Esophagus muscularis mucosa (tissue), 4 donors: ENCODE measurements at regions not wholly inside any gene's neighbourhood (a gene's known extent, or its start where the extent isn't known, plus 50 kb on each side); places are given as distances from the start of the nearest gene placed in this dataset.
"Not testable (repeated sequence)": the region's sequence is repeated elsewhere in the genome, so short reads cannot be mapped to it uniquely, and the experiment has no call there.

Experiments
- DNase-seq: peaks from one replicate; pipeline ENCODE4 v3.0.0-alpha.2; 2017; ENCODE audit errors: extremely low spot score
- H3K27ac ChIP-seq, 4 donors: fragments of 200-600 bp; sonication (generic); replicated peaks in 1 of 4; 1 replicate in 3 of 4; 2 replicates in 1 of 4; pipeline ENCODE4 v1.5.1; 2016 to 2019; ENCODE audit warnings: mild to moderate bottlenecking in 1 of 4
- H3K27me3 ChIP-seq, 4 donors: fragments of 200-600 bp; sonication (generic); one replicate each; pipeline versions ENCODE4 v1.5.1 to v1.6.0; 2016 to 2019
- H3K36me3 ChIP-seq, 4 donors: fragments of 200-600 bp; sonication (generic); one replicate each; pipeline ENCODE4 v1.5.1; 2016 to 2019
- H3K4me1 ChIP-seq, 4 donors: fragments of 200-600 bp; sonication (generic); one replicate each; pipeline ENCODE4 v1.5.1; 2016 to 2019
- H3K4me3 ChIP-seq, 4 donors: fragments of 200-600 bp; sonication (generic); 1 replicate in 2 of 4; 2 replicates in 2 of 4; pipeline ENCODE4 v1.5.1; 2016 to 2019; ENCODE audit warnings: mild to moderate bottlenecking in 4 of 4, moderate library complexity in 1 of 4
- H3K9me3 ChIP-seq, 4 donors: fragments of 200-600 bp; sonication (generic); 1 replicate in 3 of 4; 2 replicates in 1 of 4; pipeline ENCODE4 v1.5.1; 2016 to 2019
- CTCF ChIP-seq, 3 experiments: fragments of 200-600 bp in 2 of 3; fragments of 450-650 bp in 1 of 3; sonication (generic) in 2 of 3; IDR thresholded peaks; one replicate each; pipeline ENCODE4 v1.5.1; 2017 to 2019; ENCODE audit warnings: antibody characterized with exemption in 3 of 3, mild to moderate bottlenecking in 2 of 3, moderate library complexity in 1 of 3
- EP300 ChIP-seq: sonication (generic); formaldehyde crosslinking; IDR thresholded peaks from one replicate; pipeline ENCODE4 v1.6.1; 2017; ENCODE audit warnings: antibody characterized with exemption
- POLR2A ChIP-seq: fragments of 450-650 bp; IDR thresholded peaks from one replicate; pipeline ENCODE4 v1.6.1; 2017; ENCODE audit warnings: antibody characterized with exemption, moderate library complexity, mild to moderate bottlenecking, low read depth
- POLR2AphosphoS5 ChIP-seq, 2 donors: sonication (generic); formaldehyde crosslinking; IDR thresholded peaks; one replicate each; pipeline ENCODE4 v1.6.1; 2017; ENCODE audit warnings: antibody characterized with exemption in 2 of 2
- WGBS: methylation state at CpG from one replicate; pipeline ENCODE4 v1.1.5; 2018; 5-methylcytosine and 5-hydroxymethylcytosine counted together
- intact Hi-C: fragments of 100-400 bp; cut with DNase I; formaldehyde crosslinking; loops from one replicate; pipeline ENCODE4 v1.15.1; 2023

GRCh38 chr5:135172718-135173117 is 138.7 kb upstream of the PITX1 start:
- 40% methylated on average over 2 of the region's 2 CpGs for WGBS
- Histone ChIP-seq H3K9me3 (no peaks in the 10 kb centered on the region), H3K27me3 (peaks cover 0 to 27% (median 0%) of the 10 kb centered on the region in 4 donors), H3K4me1 (no peaks in the 10 kb centered on the region), H3K36me3 (no peaks in the 10 kb centered on the region), H3K27ac (no peak overlapping the region), H3K4me3 (no peak overlapping the region)
- intact Hi-C loops = no loop called here
- DNase-seq = no peak
- TF ChIP-seq POLR2A (no peak), EP300 (no peak), CTCF (IDR thresholded peaks at IDR 0.05) (no peak), POLR2AphosphoS5 (IDR thresholded peaks at IDR 0.05) (no peak)

- H3K4me1 ChIP-seq = no peaks in the 10 kb centered on the region
These were observed 137.3 kb upstream of the PITX1 start for GRCh38 chr5:135171336-135171735.

GRCh38 chr5:135170500-135170899 is 136.5 kb upstream of the PITX1 start:
- Histone ChIP-seq H3K4me1 (no peaks in the 10 kb centered on the region), H3K9me3 (no peaks in the 10 kb centered on the region), H3K36me3 (no peaks in the 10 kb centered on the region), H3K4me3 (no peak overlapping the region), H3K27ac (no peak overlapping the region), H3K27me3 (peaks cover 0 to 41% (median 0%) of the 10 kb centered on the region in 4 donors)
- DNase-seq = no peak
- intact Hi-C loops = no loop called here
- TF ChIP-seq EP300 (no peak), POLR2AphosphoS5 (IDR thresholded peaks at IDR 0.05) (no peak), CTCF (IDR thresholded peaks at IDR 0.05) (no peak), POLR2A (no peak)
- 94% methylated on average over 2 of the region's 2 CpGs for WGBS

More at GRCh38 chr5:135171336-135171735, 137.3 kb upstream of the PITX1 start:
- intact Hi-C loops = no loop called here
- Histone ChIP-seq H3K9me3 (no peaks in the 10 kb centered on the region), H3K4me3 (no peak overlapping the region), H3K27me3 (peaks cover 0 to 41% (median 0%) of the 10 kb centered on the region in 4 donors), H3K27ac (no peak overlapping the region), H3K36me3 (no peaks in the 10 kb centered on the region)
- TF ChIP-seq POLR2AphosphoS5 (IDR thresholded peaks at IDR 0.05) (no peak), CTCF (IDR thresholded peaks at IDR 0.05) (no peak), EP300 (no peak), POLR2A (no peak)
- no peak for DNase-seq
- 100% methylated on average over 1 of the region's 1 CpG for WGBS

- no peak overlapping the region for H3K4me3 ChIP-seq
- WGBS = 13% methylated on average over 1 of the region's 2 CpGs
- intact Hi-C loops = no loop called here
- DNase-seq = no peak
- H3K27ac ChIP-seq = no peak overlapping the region
- TF ChIP-seq POLR2A (no peak), POLR2AphosphoS5 (IDR thresholded peaks at IDR 0.05) (no peak), CTCF (IDR thresholded peaks at IDR 0.05) (no peak), EP300 (no peak)
- peaks cover 0 to 41% (median 0%) of the 10 kb centered on the region in 4 donors for H3K27me3 ChIP-seq
- no peaks in the 10 kb centered on the region for H3K4me1 ChIP-seq
- H3K36me3 ChIP-seq = no peaks in the 10 kb centered on the region
- no peaks in the 10 kb centered on the region for H3K9me3 ChIP-seq
These were observed 135.7 kb upstream of the PITX1 start for GRCh38 chr5:135169753-135170152.

GRCh38 chr5:135167634-135168033 is 133.6 kb upstream of the PITX1 start:
- H3K4me1 ChIP-seq = no peaks in the 10 kb centered on the region
- peaks cover 0 to 36% (median 0%) of the 10 kb centered on the region in 4 donors for H3K27me3 ChIP-seq
- no peak for DNase-seq
- no peaks in the 10 kb centered on the region for H3K36me3 ChIP-seq
- WGBS = 71% methylated on average over 1 of the region's 4 CpGs
- no peak overlapping the region for H3K4me3 ChIP-seq
- TF ChIP-seq CTCF (IDR thresholded peaks at IDR 0.05) (no peak), EP300 (no peak), POLR2AphosphoS5 (IDR thresholded peaks at IDR 0.05) (no peak), POLR2A (no peak)
- no peak overlapping the region for H3K27ac ChIP-seq
- no peaks in the 10 kb centered on the region for H3K9me3 ChIP-seq
- intact Hi-C loops = no loop called here

- DNase-seq, H3K27ac ChIP-seq, H3K4me1 ChIP-seq, H3K36me3 ChIP-seq, H3K9me3 ChIP-seq, intact Hi-C loops, H3K4me3 ChIP-seq: not testable (repeated sequence)
- 96% methylated on average over 4 of the region's 4 CpGs for whole genome bisulfite sequencing
- peaks cover 0 to 24% (median 0%) of the 10 kb centered on the region in 4 donors for H3K27me3 ChIP-seq
These were observed 131.0 kb upstream of the PITX1 start for GRCh38 chr5:135164873-135165614.
